HG02610 (cell line): ENCODE measurements at regions not wholly inside any gene's neighbourhood (a gene's known extent, or its start where the extent isn't known, plus 50 kb on each side); places are given as distances from the start of the nearest gene placed in this dataset.

Source experiments
- ATAC-seq: cut with Tn5 transposase; IDR thresholded peaks from one replicate; pipeline ENCODE4 v1.9.1; 2021; ENCODE audit warnings: mild to moderate bottlenecking, moderate library complexity; ENCODE audit not compliant: unreplicated experiment

GRCh38 chr7:51477323-51477722 is 160.7 kb upstream of the COBL start:
- no peak for ATAC-seq

DNA sequence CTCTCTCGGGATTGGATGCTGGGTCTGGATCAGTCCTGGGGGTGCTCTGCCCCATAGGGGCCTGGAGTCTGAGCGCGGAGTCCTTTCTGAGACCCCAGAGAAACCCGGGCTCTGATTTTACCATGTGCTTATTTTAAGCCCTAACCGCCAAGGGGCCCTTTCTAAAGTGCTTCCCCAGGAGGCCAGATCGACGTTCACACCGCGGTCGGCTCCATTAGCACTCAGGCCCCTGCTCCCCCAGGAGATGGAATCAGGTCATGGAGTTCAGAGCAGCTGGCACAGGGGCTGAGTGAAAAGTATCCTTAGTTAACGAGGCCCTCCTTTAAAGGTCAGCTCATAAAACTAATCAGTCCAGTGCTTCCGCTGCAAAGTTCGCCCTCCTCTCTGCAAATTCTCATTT is 159.4 kb upstream of the COBL start:
- ATAC-seq = no peak

GRCh38 chr7:51472873-51473272 is 156.3 kb upstream of the COBL start:
- ATAC-seq = no peak

GRCh38 chr7:51471981-51472296 is 155.3 kb upstream of the COBL start:
- no peak for ATAC-seq

GRCh38 chr7:51471210-51471980 is 154.8 kb upstream of the COBL start:
- no peak for ATAC-seq

GRCh38 chr7:51467384-51468017 is 150.9 kb upstream of the COBL start:
- no peak for ATAC-seq

- ATAC-seq = no peak
These were observed 143.2 kb upstream of the COBL start for GRCh38 chr7:51459809-51460208.

DNA sequence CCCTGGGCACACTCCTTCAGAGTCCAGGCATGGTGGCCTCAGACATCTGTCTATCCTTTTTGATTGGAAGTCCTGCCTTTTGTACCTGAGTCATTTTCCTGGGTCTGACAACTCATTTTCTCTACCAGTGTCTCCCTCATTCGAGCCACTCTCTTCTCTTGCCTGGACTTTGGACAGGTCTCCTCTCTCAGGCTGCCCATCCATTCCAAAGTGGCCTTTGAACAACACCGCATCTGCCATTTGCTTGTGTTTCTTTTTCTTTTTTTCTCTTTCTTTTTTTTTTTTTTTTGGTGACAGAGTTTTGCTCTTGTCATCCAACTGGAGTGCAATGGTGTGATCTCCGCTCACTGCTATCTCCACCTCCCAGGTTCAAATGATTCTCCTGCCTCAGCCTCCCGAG is 142.1 kb upstream of the COBL start:
- ATAC-seq = no peak

DNA sequence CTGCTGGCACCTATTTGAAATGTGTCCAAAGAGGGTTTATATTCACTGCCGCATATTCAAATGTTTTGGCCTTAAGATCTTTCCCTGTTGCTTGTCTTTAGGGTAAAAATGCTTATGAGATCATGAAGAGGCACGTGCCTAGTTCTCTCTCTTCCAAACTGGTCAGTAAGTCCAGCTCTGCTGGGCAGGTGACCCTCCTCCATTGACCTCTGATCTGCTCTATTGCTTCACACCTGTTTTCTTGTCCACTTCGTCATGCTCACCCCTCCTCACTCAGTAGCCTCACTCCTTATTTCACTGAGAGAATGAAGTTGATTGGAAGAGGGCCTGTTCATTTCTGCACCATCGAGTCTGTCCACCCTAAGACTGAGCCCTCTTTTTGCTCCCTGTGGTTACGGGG is 140.5 kb upstream of the COBL start:
- no peak for ATAC-seq

DNA sequence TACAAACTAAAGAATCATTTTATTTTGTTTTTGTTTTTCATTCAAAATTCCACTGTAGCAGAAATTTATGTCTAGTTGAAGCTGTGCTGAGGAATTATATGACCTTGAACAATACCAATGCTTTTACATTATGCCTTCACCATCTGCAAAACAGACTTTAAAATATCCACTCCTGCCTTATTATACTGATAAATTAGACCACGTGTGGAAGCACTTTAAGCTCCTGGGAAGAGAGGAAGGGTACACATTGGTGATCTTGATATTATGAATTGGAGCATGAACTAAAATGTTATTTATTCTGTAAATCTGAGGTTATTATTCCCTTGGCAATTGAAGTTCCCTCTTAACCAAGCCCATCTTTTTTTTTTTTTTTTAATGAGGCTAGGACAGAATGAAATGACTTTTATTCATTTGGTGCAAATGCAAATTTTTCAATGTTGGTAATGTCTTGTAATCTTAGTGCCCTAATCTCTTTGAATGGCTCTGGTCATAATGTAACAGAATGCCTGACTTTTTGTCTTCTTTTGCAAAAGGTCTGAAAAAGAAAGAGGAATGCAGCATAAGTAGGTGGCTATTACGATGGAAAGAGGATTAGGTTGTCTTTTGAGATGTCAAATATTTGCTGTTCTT is 139.9 kb upstream of the COBL start:
- ATAC-seq = no peak

- no peak for ATAC-seq
These were observed 139.3 kb upstream of the COBL start for GRCh38 chr7:51455948-51456347.

- no peak for ATAC-seq
These were observed 138.9 kb upstream of the COBL start for GRCh38 chr7:51455513-51455912.

- no peak for ATAC-seq
These were observed 138.5 kb upstream of the COBL start for GRCh38 chr7:51455086-51455485.

GRCh38 chr7:51452694-51453093 is 136.1 kb upstream of the COBL start:
- no peak for ATAC-seq

GRCh38 chr7:51451751-51452476 is 135.3 kb upstream of the COBL start:
- no peak for ATAC-seq

DNA sequence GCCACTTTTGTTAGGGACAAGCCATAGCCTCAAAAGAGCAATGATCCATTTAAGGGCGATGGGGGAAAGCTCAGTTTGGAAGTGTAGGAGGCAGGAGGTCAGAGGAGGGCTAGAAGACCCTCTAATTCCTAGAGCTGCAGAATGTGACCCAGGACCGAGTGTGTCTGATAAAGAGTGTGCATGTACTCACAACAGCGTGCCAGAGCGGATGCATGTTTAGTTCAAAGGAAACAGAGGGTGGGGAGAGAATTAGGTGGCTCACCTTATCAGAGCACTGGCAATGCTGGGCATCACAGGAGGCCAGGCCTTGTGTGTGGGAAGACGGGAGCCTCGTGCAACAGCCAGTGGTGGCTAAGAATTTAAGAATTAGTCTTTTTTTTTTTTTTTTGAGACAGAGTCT is 133.9 kb upstream of the COBL start:
- no peak for ATAC-seq

DNA sequence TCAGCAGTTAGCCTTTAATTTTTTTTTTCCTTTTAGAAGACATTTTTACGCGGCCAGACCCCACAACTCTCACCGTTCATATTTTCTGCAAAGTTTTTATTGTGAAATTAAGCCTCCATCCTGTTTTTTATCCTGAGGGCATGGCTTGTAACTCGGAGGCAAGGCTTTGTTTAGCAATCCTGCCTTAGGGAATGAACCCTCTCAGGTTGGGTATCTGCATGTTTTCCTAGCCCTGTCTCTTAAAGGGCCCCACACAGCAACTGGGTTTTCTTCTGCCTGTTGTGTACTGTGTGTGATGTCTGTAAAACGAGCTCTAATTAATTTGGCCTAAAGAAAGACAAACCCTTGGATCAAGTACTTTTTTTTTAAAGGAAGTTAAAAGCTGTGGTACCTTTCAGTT is 130.2 kb upstream of the COBL start:
- no peak for ATAC-seq

DNA sequence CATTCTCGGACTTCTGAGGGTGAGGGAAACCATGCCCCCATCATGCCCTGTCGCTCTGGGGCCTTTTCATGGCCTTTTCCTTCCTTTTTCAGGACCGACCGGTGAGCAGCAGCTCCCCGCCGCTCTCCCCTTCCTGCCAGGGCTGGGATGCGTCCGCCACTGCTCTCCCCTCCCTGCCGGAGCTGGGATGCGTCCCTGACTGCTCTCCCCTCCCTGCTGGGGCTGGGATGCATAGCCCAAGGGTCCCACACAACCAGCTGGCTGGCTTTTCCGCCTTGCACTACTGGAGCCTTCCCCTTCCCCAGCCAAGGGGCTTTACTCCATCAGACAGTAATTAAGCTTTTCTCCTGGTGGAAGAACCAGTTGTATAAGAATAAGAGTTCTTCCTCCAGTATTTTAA is 129.7 kb upstream of the COBL start:
- no peak for ATAC-seq

- ATAC-seq = no peak
These were observed 128.3 kb upstream of the COBL start for GRCh38 chr7:51444936-51445335.

GRCh38 chr7:51430480-51431086 is 114.0 kb upstream of the COBL start:
- ATAC-seq = peak; percentile 53

DNA sequence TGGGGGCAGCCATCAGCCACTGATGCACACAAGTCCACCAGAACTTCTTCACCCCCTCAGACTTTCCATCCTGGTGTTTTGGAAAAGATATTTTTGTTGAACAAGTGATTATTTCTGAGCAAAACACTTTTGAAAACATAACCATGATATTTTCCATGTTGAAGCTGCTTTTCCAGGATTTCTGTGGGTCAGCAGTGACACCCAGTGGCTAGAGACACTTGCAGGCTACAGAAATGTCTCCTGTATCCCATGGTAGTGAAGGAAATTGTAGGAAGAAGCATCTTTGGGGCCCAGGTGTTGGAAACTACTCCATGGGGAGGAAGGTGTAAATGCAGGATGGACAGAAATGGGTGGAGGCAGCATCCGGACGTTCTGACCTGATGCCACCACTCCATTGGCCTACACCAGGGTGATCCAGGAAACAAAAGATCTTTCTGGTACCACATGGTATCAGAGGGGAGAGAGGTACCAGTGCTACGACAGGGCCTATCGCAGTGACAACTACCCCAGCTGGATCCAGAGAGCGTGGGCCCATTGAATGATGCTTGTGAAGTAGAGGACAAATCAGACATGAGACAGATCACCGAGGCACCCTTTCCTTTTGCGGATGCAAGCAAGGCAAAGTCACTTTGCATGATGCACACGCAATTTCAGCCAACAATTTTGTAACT is 111.7 kb upstream of the COBL start:
- ATAC-seq = no peak
